NCI-H1105 treated with DMSO at 0.1 percent for 48 hours (cell line): ENCODE measurements at regions not wholly inside any gene's neighbourhood (a gene's known extent, or its start where the extent isn't known, plus 50 kb on each side); places are given as distances from the start of the nearest gene placed in this dataset.
"Not testable (repeated sequence)": the region's sequence is repeated elsewhere in the genome, so short reads cannot be mapped to it uniquely, and the experiment has no call there.

Experiments
- DNase-seq: peaks from one replicate; lab custom pipeline; 2025; lab: John Stamatoyannopoulos, UW

DNA sequence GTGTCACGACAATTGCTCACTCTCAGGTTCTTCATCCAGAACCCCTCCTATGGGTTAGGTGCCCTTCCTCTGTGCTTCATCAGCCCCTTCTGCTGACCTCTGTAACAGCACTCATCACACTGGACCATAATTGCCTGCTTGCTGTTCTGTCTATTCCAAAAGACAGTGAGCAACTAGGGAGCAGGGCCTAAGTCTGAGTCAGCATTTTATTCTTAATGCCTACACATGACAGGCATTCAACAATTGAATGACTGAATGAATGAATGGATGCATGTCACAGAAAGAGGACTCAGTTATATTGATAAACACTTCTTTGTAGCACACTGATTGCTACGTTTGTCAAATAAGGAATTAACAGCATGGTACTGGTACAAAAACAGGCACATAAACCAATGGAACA is 317.0 kb downstream of the ZIC3 start:
- no peak for DNase-seq

DNA sequence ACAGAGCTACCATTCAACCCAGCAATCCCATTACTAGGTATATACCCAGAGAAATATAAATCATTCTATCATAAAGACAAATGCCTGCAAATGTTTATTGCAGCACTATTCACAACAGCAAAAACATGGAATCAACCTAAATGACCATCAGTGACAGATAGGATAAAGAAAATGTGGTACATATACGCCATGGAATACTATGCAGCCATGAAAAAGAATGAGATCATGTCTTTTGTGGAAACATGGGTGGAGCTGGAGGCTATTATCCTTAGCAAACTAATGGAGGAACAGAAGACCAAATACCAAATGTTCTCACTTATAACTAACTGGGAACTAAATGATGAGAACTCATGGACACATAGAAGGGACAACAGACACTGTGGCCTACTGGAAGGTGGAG is 318.9 kb downstream of the ZIC3 start:
- DNase-seq = not testable (repeated sequence)

DNA sequence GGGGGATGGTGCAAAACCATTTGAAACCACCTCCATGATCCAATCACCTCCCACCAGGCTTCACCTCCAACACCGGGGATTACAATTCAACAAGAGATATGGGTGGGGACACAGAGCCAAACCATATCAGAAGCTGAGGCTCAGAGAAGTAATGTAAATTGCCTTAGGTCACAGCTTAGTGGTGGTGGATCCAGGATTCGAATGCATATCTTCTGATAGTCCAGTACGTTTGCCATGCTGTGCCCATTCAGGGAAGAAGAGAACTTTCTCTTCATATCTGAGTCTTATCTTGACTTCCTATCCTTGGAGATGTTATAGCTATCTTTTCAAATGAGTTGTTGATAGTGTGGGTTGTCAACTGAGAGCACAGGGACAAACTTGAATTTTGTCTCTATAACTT is 325.5 kb downstream of the ZIC3 start:
- DNase-seq = no peak

DNA sequence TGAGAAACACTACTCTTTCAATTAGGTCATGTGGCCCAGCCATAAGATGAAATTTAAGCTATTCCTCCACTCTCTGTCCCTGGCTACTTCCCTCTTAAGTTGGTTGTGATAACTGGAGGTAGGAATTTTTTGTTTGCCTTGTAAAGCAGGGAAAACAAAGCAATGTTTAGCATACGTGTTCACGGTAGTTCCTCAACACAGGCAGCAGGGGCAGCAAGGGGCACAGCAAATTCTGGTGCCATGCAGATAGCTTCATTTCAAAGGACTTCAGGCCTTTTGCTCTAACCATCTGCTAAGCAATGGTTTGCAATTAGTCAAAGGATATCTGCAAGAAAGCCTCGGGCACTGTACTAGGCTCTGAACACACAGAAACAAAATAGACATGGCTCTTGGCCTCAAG is 330.2 kb downstream of the ZIC3 start:
- DNase-seq = no peak

DNA sequence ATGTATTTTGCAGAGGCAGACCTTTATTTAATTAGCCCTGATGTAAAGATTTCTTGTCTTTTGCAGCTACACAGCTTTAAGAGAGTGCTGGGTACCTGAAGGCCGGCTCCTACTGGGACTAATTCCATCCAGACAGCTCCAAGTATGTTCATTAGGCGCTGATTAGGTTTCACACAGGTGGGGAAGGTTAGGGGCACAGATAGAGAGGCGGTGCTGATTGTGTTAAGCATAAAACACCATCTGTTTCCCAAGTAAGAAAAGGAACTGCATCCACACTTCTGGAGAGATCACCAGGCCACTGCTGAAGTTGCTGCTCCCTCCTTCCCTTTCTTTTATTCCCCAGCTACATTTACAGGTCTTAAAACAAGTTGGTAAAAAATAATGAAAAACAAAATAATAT is 349.5 kb downstream of the ZIC3 start:
- peak; percentile 52 for DNase-seq

DNA sequence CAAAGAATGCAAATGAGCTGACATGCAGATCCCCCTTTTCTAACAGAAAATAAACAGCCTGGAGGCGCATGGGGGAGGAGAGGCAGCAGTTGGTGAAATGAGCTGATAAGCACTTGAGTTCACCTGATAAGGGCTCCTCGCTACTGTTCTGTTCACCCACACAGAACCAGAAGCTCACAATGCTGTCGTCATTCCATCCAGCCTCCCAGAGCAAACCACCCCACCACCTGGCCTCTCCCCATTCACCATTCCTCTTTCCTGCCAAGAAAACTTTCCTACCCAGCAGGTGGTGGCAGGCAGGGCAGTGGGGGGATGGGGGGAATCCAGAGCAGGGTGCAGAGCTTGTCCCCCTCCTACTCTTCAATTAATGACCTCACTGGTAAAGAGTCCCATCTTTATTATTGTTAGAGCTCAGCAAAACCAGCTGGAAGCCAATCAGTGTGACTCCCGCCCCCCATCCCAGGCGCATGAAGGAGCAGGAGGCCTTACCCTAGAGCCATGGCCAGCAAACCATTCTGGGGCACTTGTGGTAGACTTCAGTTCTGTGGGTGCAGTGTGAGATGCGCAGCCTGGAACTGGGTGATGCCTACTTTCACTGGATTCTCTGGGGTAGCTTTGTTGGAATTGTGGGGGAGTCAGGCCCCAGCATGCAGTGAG is 350.3 kb downstream of the ZIC3 start:
- DNase-seq = peak; percentile 91

DNA sequence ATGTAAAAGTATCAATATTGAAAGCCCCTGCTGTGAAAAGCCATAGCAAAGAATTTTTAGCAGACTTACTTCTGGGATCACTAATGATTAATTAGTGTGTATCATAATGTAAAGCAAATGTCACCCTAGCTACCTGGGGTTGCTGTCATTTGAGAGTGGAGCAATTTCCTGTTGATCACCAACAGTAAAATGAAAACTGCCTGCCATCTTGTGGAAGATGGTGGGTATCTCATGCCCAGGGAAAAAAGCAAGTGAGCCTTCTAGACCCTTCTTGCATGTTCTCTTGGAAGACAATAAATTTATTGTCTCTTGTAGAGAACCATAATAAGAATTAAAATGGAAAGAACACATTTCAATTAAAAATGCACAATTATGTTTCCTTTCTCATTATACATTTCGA is 360.2 kb downstream of the ZIC3 start:
- DNase-seq = peak; percentile 32

DNA sequence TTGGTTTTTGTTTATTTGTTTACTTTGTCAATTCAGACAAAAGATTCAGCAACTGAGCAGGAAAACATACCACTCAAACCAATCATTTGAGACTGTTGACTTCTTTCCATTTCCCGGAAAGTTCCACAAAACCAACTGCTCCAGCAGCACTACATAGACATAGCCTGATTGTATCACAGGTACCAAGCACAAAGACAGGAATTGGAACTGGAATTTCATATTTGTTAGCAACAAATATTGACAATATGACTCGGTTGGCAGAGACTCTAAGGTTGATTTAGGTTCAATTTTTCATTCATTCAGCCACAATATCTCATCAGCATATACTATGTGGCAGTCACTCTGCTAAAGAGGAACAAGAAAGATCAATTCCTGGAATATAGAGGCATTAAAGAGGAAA is 364.0 kb downstream of the ZIC3 start:
- no peak for DNase-seq

DNA sequence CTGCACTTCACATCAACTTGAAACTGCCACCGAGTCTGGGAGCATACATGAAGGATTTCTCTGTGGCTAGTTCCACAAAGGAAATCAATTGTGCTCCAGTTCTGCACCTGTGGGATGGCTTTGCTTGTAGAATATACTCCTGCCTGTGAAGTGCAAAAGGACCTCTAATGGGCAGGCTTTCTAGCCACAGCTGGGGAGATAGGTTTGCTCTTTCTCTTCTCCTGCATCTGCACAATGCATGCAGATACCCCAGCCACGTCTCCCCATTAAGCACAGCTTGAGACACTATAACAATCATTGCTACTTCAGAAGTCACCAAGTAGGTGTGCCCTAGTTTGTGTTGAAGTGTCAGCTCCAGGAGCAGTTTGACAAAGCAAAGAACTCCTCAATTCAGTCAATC is 364.6 kb downstream of the ZIC3 start:
- no peak for DNase-seq

DNA sequence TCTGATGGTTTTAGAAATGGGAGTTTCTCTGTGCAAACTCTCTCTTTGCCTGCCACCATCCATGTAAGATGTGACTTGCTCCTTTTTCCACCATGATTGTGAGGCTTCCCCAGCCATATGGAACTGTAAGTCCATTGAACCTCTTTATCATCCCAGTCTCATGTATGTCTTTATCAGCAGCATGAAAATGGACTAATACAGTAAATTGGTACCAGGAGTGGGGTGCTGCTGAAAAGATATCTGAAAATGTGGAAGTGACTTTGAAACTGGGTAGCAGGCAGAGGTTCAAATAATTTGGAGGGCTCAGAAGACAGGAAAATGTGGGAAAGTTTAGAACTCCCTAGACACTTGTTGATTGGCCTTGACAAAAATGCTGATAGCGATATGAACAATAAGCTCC is 368.3 kb downstream of the ZIC3 start:
- DNase-seq = not testable (repeated sequence)

DNA sequence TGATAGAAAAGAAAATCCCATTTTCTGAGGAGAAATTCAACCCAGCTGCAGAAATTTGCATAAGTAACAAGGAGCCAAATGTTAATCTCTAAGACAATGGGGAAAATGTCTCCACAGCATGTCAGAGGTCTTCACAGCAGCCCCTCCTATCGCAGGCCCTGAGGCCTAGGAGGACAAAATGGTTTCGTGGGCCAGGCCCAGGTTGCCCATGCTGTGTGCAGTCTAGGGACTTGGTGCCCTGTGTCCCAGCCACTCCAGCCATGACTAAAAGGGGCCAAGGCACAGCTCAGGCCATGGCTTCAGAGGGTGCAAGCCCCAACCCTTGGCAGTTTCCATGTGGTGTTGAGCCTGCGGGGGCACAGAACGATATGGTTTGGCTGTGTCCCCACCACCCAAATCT is 369.0 kb downstream of the ZIC3 start:
- DNase-seq = not testable (repeated sequence)

DNA sequence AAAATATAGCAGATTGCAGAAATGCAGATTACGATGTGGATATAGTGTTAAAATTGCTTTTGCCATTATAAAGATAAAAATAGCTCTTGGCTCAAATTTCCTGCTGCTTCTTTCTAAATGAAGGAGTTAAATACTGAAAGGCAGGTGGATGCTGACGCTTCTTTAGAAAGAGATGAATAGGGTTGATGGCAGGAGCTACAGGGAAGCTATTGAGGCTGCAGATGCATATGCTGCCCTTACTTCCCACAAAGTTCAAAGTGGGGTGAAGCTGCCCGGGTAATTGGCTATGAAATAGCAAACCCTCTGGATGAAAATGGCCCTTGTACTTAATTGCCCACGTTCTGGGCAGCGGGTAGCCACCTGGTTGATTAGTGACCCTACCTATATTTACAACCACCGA is 379.5 kb downstream of the ZIC3 start:
- DNase-seq = peak; percentile 24

DNA sequence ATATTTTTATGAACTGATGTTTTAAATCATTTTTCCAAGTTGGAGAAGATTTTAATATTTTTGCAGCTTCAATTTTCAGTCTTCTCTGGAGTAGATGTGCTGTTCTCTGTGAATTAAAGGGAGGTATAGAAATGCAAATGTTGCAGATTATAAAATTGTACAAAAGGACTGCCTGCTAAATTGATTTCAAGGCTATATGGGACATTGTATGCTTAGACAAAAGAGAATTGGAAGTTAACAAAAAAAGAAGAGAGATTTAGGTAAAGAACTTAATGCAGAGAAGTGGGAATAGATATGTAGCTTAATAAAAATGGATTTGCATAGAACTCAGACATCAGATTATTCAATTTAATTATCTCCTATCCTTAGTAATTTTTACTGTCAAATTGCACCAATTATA is 403.3 kb downstream of the ZIC3 start:
- DNase-seq = no peak

DNA sequence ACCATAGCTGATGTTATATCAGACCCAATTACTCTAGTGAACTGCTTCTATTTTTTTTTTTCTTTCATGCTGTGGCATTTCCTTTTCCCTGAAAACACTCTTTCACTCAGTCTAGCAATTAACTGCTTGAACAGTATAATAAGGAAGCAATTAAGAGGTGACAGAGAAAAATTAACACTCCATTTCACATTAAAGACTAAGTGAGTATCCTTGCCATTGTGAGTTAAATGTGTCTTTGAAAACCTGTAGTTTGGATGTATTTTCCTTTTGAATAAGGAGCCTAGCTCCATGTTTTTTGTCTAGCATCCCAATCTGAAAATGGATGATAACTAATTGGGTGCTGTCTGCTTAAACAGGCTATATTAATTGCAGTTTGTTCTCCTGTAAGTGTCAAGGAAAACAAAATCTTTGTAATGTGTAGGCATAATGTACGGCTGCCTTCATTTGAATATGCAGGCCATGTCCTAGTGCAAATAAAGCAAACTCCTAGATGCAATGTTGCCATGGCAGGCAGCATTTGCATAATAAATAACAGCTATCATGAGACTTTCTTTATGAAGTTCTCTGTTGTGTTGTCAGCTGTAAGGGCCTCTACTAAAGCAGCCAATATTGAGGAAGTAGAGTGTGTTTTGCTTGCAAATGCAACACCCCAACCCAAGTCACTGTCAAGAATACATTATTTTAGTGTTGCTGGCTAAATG is 416.7 kb downstream of the ZIC3 start:
- no peak for DNase-seq

DNA sequence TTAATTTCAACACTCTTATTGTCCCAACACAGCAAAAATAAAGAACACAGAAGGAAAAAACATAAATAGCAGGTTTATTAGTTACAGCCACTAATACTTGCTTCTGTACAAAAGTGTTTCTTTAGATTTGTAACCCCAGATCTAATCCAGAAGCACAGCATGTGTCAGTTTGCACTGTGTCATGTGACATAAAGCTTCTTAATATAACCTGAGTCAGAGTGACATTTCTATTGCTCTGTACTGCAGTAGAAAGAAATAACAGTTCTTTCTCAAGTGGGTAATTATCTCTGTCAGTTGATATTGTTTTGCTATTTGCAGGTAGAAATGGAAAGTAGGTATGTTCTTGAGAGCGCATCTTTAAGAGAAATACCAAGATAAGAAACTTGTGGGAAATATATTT is 422.5 kb downstream of the ZIC3 start:
- peak; percentile 47 for DNase-seq

DNA sequence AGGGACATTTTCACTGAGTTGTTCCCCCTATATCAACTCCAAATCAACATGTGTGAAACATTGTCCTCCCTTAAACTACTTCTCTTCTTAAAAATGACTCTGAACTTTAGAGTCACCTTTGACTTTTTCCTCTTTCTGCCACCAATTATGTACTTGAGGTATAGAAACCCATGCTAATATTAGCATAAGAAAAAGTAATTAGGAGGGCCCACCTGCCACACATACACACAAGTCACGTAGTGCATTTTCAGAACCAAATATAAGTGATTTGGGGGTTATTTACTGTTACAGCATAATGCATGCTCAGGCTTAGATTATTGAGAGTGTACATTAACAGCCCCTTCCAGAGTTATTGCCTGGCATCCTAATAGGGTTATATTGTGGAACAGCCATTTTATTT is 432.7 kb downstream of the ZIC3 start:
- no peak for DNase-seq

DNA sequence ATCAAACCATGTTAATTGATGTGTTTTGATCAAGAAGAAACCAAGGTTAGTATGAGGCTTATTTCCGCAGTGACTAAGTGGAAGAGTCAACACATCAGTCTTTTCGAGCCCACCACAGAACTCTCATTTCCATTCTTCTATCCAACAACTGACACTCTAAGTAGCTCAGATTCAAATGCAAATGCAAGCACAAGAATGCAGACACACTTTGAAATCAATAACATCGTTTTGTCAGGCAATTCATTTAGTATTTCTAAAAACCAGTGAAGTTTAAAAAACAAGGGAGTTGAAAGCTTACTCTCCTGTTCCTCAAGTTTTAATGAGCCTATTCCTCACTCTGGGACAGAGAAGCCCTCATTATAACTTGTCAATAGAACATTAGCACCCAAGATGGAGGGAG is 433.1 kb downstream of the ZIC3 start:
- no peak for DNase-seq

DNA sequence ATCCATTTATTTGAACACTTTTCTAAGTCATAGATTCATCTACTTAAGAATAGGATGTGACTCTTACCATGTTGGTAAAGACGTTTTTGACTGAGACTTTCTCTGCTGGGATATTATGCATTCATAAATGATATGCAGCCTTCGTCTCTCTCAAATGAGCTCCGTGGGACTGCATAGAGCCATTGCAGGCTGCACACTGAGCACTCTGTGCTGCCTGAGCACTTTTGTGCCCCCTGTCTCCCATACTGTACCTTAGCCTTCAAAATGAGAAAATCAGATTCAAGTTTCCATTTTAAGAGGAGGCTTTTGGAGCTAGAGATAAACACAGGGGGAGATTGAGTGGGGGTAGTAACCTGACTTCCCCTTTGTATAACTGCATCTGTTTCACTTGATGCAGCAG is 433.6 kb downstream of the ZIC3 start:
- no peak for DNase-seq

DNA sequence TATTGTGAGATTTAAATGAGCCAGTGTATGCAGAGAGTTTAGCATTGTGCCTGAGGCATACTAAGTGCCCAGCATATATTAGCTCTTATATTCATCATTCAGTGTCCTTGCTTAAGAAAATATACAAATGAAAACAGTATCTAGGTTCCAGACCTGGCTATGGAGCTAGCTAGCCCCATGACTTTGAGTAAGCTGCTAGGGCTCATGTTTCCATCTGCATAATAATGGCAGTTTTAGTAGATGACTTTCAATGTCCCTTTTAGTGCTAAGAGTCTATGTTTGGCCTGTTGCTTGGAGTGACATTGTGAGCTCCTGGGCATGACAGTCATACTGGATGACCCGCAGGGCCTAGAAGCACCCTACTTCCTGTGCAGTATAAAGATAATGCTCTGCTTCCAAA is 435.3 kb downstream of the ZIC3 start:
- no peak for DNase-seq

DNA sequence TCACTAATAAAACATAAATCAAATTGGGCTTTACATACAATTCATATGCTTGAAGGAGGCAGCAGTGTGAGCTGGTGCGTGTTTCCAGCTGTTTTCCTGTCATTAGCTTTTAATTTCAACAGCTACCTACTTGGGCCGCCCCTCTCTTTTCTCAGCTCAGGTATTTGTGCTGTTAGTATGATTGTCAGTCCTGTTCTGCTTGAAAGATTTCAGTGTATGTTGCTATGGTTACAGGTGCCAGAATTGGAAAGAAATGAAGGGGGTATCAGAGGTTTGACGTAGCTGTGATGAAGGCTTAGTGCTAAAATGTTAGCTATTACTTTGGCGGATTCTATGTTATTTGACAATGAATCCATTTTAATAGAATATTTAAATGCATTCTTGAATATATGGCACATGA is 440.3 kb downstream of the ZIC3 start:
- DNase-seq = peak; percentile 9

DNA sequence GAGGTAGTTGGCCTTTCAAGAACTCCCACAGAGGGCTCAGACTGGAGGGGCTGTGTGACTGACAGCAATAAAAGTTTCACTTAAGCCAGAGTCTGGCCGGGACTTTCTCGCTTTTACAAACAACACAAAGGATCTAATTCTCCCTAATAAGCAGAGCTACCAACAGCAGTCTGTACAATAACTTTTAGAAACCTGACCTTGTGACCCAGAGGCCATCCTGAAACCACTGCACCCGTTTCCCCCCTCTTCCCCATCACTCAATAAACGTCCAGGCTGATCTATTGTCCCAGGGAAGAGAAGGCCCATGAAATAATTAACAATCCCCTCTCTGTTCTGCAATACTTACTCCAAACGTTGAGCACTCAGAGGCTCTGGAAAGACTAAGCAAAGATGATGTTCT is 442.4 kb downstream of the ZIC3 start:
- no peak for DNase-seq

DNA sequence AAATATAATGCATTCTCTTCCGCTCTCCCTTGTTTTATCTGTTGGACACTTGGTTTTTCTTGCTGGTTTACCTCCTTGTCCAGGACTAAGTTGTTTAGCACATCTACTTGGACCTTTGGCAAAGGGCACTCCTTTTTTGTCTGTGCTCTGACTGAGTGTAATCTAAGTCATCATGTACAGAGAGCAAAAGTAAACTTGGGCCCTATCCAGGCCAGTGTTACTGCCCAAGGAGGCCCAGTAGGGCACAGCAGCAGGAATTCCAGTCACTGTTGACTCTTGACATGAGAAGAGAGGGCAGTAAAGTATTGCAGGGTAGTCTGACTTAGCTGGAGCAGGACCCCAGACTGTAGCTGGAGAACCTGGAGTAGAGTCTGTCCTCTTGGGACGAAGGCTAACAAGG is 445.5 kb downstream of the ZIC3 start:
- no peak for DNase-seq

DNA sequence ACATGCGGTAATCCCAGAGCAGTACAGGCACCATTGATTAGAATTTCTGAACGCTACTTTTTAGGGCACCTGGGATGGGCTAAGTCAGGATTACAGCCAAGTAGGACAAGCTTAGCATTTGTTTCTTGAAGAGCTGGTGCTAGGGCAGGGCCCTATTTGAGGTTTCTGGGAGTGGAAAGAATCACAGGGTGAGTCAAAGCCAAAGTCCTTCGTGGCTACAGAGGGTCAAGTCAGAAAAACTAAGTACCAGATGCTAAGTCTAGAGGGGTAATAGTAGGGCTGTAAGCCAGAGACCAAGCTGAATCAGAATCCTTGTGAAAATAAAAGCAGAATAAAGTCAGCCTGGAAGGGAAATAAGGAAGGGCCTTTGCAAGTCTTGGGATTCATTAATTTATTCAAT is 448.6 kb downstream of the ZIC3 start:
- DNase-seq = no peak

DNA sequence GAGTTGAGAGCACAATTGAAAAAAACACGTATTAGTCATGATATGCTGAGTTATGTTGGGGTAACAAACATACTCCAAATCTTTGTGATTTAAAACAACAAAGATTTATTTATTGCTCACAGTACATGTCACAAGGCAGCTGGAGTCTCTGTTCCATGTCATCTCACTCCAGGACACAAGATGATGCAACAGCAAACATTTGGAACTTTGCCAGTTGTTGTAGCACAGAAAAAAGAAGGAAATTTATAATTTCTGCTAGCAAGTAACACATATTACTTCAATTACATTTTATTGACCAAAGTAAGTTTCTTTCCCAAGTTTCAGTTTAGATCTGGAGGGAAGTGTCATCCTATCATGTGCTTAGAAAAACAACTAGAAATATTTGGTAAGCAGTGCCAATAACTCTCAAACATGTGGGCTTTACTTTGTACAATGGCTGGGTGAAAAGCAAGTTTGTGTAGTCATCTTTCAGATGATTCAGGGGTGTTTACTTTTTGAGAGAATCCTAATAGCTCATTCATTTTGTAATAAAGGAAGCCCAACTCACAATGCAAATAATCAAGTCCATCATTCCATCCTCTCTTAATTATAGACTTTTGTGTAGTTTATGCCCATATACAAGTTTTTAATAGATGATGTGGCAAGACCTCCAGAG is 452.3 kb downstream of the ZIC3 start:
- peak; percentile 38 for DNase-seq
